Transverse colon (tissue), 3 donors: ENCODE measurements at regions not wholly inside any gene's neighbourhood (a gene's known extent, or its start where the extent isn't known, plus 50 kb on each side); places are given as distances from the start of the nearest gene placed in this dataset.

Experiments used
- CTCF ChIP-seq, 5 experiments: fragments of 200-600 bp in 3 of 5; fragments of 450-650 bp in 2 of 5; sonication (generic) in 3 of 5; IDR thresholded peaks; 1 replicate in 2 of 5; 2 replicates in 3 of 5; pipeline ENCODE4 v1.5.1; 2016 to 2017; ENCODE audit warnings: antibody characterized with exemption in 5 of 5, inconsistent platforms in 3 of 5, mild to moderate bottlenecking in 2 of 5, moderate library complexity in 1 of 5
- EP300 ChIP-seq: sonication (generic); formaldehyde crosslinking; IDR thresholded peaks from one replicate; pipeline ENCODE4 v1.6.1; 2017; ENCODE audit warnings: antibody characterized with exemption, low read depth
- POLR2A ChIP-seq: fragments of 450-650 bp; IDR thresholded peaks from one replicate; pipeline ENCODE4 v1.6.1; 2016; ENCODE audit warnings: antibody characterized with exemption, mild to moderate bottlenecking, moderate library complexity

- TF ChIP-seq POLR2A (no peak), CTCF (IDR thresholded peaks at IDR 0.05) (no peak), EP300 (no peak)
Observed at GRCh38 chr6:147138835-147139234, 65.4 kb upstream of the STXBP5 start.
